ENCODE measurements at regions not wholly inside any gene's neighbourhood (a gene's known extent, or its start where the extent isn't known, plus 50 kb on each side); places are given as distances from the start of the nearest gene placed in this dataset.
A peak's percentile ranks its signal among the peaks of the same experiment; 100 is the strongest.

- DNase-seq = no peak
These were observed 129.9 kb upstream of the COL21A1 start for GRCh38 chr6:56377295-56377694.

GRCh38 chr6:56375806-56376205 lies 128.4 kb upstream of the COL21A1 start:
- DNase-seq = no peak

DNA sequence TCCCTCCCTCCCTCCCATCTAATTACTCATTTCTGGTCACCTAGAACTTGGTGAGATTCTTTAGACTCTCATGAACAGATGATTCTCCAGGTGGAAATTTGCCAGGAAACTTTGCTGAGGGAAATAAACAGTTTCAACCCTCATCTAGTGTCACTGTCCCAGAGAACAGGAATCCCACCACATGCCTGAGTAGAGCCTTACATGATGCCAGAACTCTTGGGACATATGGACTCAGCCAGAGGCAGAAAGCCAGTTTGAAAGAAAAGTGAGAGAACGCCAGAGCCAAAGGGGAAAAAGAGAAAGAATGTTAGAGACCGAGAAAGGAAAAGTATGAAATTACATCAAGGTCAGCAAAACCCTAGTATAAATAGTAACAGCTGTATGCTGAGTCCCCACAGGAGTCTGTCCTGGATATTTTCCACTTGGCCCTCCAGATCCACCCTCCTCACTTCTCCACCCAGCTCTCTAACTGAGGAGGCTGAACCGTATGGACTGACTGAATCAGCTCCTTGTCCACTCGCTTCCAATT lies 127.5 kb upstream of the COL21A1 start:
- DNase-seq = no peak

DNA sequence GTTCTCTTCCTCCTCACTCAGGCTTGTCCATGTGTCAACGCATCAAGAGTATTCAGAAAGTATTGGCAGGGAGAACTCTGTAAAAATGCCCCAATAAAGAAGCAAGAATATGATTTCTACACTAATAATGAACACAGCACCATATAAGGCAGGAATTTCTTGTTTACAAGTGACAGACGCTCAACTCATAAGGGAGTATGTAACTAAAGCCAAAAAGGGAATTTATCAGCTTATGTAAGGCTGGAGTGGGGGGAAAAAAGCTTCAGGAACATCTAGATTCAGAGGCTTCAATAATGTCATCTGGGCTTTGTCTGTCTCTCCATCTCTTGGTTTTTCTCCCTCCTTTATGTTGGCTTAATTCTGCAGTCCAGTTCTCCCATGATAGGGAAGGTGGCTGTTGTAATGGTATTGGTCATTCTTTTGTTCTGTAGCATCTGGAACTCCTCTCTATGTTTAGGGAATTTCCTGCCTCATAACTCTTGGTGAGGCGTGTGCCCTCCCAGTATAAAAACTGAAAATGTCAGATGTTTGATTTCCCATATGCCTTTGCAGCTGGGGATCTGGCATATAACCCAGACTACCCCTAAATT lies 125.1 kb upstream of the COL21A1 start:
- DNase-seq = no peak

DNA sequence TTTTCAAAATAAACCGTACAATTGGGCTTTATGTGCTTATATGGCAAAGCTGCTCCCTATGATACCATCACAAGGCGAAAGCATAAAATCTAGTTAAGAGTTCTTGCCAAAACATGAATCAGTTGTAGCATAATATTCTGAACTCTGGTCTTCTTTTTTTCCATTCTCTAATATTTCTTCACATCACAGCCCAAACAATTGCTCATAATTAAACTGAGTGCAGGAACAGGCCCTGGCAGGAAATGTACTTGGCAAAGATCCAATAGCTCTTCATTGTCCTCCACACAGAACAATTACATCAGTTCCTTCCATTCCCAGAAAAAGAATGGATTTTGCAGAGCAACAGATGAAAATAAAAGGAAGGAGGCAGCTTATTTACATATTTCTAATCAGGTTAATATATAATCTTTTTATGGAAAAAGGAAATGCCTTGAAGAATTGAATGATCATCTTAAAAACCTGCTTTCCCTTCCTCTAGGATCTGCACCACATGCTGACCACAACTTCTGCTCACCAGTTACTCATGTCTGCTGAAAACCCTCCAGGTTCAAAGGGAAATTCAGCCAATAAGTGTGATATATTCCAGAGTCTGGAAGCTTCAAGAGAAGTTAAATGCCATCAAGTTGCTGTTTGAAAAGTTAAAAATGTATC lies 123.3 kb upstream of the COL21A1 start:
- no peak for DNase-seq

- DNase-seq = no peak
These were observed 122.8 kb upstream of the COL21A1 start for GRCh38 chr6:56370127-56370540.

GRCh38 chr6:56368491-56368890 lies 121.1 kb upstream of the COL21A1 start:
- DNase-seq = no peak

DNA sequence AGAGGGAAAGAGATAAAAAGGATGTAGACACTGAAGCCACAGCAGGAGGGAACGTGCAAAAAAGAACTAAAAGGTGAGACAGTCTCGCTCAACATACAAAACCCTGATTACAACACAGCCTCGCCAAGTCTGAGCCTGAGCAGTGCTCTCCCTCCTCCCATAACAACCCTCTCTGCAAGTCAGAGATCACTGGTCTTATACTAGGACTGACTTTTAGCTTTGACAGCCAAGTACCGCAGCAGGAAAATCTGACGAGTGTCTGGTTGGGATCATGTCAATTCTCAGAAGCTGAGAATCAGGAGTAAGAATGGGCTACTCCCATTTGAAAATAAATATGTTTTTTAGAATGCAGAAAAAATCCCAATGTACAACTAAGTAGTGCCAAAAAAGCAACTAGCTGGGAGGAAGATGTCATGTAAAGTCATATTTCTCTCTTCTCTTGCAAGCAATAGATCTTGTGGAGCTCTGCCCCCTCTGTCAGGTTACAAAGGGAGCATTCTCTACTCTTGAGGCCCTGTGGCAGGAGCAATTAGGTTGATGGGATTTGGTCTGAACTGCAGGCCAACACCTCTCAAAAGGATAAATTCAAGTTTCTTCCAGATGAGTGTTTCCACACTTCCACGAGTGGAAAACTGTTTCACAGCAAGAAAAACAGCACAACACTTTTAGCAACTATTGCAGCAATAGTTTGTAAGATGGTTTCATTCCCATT lies 118.9 kb upstream of the COL21A1 start:
- no peak for DNase-seq

GRCh38 chr6:56364827-56365339 lies 117.5 kb upstream of the COL21A1 start:
- no peak for DNase-seq

DNA sequence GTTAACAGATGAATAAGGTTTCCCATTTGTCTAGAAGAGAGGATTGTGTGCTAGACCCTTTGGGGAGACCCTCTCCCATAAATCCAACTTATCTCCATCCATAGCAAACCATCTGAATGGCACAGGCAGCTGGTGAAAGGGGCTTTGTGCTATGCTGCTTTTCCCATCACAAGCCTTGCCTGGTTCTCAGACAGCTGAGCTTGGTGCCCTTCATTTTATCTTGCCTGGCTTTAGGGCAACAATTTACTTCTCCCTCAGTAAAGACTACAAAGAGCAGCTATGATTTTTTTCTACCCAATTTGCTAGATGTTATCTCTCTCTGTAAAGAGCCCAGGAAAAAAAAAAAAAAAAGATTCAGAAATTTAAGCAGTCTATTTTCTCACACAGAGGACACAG lies 117.0 kb upstream of the COL21A1 start:
- DNase-seq = no peak

- DNase-seq = no peak
These were observed 116.5 kb upstream of the COL21A1 start for GRCh38 chr6:56363796-56364430.

DNA sequence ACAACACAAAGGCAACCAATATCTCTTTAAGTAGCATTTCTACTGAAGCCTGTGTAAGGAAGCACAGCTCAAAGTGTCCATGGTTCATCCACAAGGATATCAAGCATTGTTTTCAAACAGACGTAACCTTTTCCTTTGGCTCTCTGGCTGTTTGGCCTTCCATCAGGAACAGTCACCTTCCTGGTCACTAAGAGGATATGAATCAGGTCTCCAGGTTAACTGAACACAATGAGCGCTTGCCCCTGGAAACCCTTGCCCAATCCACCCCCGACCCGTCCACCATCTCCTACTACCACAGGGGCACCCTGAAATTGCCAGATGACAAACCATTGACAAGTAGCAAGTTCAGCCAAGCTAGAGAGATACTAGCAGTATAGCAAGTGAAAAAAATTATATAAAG lies 114.4 kb upstream of the COL21A1 start:
- no peak for DNase-seq

- DNase-seq = peak in 2 of 4 experiments; percentile 6 to 35
These were observed 112.0 kb upstream of the COL21A1 start for GRCh38 chr6:56359201-56359899.

GRCh38 chr6:56357616-56358373 lies 110.4 kb upstream of the COL21A1 start:
- no peak for DNase-seq

GRCh38 chr6:56356426-56356825 lies 109.0 kb upstream of the COL21A1 start:
- no peak for DNase-seq

DNA sequence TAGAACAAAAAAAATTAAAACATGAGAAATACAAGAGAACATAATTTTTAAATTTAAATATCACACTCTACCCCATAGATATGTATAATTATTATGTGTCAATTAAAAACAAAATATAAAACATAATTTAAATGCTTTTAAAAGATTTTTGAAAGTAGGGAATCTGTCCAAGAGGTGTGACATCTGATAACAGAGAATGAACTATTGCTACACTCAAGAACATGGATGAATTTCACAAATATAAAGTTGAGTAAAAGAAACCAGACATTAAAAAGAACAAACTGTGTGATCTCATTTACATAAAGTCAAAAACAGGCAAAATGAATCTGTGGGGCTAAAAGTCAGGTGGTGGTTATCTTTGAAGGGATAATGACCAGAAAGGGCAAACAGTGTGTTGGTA lies 106.5 kb upstream of the COL21A1 start:
- no peak for DNase-seq

DNA sequence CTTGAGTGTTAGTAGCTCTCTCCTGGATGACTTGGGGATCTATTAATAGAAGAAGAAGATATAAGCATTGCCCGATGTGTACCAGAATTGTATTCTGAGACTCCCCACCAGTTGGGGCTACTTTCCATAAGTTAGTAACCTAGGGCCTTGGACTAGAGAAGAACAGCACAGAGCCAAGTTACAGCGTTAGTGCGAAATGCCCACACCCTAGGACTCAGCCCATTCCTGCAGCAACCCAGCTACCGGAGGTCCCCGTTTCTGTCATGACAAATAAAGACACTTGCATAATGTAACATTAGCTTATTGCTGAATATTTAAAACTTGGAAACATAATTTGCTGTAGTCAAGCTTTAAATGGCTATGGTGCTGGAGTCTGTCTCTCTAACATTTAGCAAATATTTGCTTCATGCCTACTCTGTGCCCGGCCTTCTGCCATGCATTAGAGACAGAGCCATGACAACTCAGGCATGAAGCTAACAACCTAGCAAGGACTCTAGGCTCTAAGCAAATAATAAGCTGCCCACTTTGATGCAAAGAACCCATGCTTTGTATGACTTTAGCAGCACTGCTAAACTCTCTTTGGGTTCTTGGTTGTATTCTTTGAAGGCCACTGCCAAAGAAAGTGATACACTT lies 103.4 kb upstream of the COL21A1 start:
- DNase-seq = no peak

GRCh38 chr6:56349194-56349593 lies 101.8 kb upstream of the COL21A1 start:
- DNase-seq = no peak

DNA sequence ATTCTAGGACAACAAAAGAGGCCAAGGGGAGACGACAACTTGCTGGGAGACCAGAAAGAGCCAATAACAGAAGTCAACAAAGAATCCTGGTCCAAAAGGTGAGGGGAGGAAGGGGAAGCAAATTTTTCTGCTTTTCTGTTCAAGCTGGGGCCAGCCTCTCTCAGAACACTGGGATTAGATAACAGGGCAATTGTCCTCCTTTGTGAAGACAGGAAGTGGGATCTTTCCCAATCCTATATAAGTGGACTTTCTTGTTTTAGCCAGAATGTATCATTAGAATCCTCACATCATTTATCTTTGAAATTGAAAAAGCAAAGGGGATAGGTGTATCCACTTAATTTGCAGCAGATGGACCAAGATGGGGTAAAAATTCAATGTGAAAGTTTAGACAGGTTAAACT lies 101.2 kb upstream of the COL21A1 start:
- no peak for DNase-seq

DNA sequence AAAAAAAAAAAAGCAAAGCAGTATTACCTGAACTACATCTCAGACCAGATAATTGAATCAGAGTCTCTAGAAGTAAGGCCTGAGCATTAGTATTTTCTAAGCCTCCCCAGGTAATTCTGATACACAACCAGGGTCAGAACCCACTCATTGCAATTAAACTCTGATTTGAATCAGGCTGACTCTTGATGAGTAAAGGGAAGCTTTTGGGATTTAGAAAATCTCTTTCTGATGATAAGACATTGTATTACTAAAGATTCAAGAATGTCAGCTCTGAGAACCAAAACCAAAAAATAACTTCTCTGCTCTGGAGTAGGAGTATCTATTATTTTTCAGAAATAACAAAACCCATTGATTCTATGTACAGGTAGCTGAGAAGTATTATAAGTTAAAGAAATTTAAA lies 100.1 kb upstream of the COL21A1 start:
- DNase-seq = no peak

- DNase-seq = no peak
These were observed 99.6 kb upstream of the COL21A1 start for GRCh38 chr6:56346958-56347357.

Measured in activated CD4-positive, CD25-positive, alpha-beta regulatory T cell (primary cell).